ENCODE measurements at regions not wholly inside any gene's neighbourhood (a gene's known extent, or its start where the extent isn't known, plus 50 kb on each side); places are given as distances from the start of the nearest gene placed in this dataset.

DNA sequence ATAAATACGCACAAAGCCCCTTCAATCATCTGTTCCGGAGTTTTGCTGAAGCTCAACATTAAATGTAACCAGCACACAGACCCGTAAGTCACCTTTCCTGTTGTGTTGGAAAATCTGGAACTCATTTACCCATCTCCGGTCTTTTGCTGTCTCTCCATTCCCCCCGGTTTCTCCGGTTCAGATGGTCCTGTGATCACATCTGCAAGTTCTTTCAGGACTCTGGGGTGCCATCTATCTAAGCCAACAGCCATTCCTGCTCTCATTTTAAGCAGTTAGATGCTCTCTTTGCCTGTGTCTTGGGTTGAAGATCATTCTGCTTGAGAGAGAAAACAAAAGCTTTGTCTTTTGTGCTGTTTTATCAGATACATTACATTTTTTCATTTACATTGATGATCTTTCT is 91.7 kb upstream of the TGIF1 start:
- DNase-seq (ENCODE audit: low spot score), result no peak

GRCh38 chr18:3360211-3360610 is 89.8 kb upstream of the TGIF1 start:
- DNase-seq (ENCODE audit: low spot score), result peak; percentile 76

DNA sequence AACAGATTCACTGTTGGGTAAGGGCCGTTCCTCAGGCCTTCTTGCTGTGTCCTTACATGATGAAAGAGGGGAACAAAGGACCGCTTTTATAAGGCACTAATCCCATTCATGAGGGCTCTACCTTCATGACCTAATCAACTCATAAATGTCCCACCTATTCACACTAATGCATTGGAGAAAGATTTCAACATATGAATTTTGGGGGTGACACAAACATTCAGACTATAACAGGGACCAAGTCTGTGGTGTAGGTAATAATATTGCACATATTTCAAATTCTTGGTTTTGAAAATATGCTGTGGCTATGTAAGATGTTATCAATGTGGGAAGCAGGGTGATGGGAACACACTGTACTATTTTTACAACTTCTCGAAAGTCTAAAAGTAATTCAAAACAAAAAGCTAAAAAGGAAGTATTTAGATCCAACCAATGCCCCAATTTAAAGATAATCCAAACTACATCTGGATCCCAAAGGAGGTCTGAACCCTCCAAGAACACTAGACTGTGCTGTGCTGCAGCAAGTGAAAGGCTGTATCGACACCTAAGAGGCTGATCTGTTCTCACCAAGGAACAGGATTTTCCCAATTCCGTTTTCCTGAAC is 82.4 kb upstream of the TGIF1 start:
- DNase-seq (ENCODE audit: low spot score), result no peak

DNA sequence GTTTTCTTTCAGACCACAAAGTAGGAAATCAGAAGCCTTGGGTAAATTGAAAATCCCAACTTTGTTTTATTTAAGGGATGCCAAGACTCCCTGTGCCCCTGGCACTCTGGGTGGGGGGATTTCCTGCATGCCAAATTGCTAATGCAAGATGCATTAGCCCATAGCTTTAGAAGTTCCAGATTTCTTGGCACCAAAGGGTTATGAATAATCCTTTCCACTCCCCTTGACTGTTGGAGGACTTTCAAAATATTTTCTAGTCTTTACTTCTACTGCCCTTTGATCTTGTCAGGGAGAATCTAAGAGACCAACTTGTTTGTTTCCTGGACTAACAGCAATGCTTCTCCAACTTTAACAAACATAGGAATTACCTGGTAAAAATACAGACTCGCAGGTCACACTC is 81.8 kb upstream of the TGIF1 start:
- DNase-seq (ENCODE audit: low spot score), result no peak

- no peak for DNase-seq (ENCODE audit: low spot score)
Measured at GRCh38 chr18:3379685-3380084, 70.3 kb upstream of the TGIF1 start.

- DNase-seq (ENCODE audit: low spot score), result no peak
Measured at GRCh38 chr18:3380384-3380961, 69.5 kb upstream of the TGIF1 start.

DNA sequence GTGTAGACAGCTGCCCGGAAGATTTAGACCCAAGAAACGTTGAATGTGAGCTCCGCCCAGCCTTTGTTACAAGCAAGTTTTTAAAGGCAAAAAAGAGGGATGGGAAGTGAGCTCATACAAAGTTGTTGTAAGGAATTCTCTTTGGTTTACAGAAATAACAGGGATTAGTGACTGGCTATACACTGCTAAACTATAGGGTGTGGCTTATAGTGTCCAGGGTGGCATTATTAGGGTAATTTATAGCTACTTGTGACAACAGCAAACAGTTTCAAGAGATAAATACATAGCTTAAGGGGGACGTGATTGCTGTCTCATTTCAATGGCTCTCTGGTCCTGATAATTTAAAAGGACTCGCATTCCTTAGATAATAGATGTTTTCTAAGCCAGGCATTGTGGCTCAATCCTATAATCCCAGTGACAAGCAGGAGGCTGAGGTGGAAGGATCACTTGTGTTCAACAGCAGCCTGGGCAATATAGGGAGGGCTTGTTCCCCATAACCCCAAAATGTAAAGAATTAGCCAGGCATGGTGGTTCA is 66.5 kb upstream of the TGIF1 start:
- no peak for DNase-seq (ENCODE audit: low spot score)

GRCh38 chr18:3384664-3385563 is 65.1 kb upstream of the TGIF1 start:
- DNase-seq (ENCODE audit: low spot score), result no peak

GRCh38 chr18:3388323-3388722 is 61.6 kb upstream of the TGIF1 start:
- no peak for DNase-seq (ENCODE audit: low spot score)

DNA sequence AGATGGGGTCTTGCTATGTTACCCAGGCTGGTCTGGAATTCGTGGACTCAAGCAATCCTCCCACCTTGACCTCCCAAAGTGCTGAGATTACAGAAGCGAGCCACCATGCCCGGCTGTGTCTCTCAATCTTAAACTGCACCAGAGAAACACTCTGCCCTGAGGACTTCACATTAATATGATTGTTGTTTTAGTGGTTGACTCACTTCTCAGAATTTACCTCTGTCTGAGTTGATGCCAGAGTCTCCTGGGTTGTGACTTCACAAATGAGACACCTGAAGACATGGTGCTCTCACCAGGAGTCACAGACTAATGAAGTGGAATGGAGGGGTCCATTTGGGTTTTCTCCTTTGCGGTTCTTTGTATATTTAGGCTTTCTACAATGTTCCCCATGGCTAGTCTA is 61.0 kb upstream of the TGIF1 start:
- DNase-seq (ENCODE audit: low spot score), result no peak

DNA sequence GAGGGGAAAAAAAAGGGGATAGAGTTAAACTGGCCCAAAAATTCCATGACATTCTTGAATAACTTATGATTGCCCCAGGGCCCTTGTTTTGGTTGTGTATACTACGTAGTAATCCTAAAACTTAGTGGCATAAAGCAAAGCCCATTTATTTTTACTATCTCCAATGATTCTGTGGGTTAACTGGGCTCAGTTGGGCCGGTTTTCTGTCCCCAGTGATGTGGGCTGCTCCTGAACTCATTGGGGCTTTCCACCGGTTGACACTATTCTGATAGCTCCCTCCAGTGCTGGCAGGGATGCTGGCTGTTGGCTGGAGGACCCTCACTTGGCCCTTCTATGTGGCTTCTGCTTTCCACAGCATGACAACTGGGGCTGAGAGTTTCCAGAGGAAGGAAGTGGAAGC is 60.0 kb upstream of the TGIF1 start:
- DNase-seq (ENCODE audit: low spot score), result no peak

DNA sequence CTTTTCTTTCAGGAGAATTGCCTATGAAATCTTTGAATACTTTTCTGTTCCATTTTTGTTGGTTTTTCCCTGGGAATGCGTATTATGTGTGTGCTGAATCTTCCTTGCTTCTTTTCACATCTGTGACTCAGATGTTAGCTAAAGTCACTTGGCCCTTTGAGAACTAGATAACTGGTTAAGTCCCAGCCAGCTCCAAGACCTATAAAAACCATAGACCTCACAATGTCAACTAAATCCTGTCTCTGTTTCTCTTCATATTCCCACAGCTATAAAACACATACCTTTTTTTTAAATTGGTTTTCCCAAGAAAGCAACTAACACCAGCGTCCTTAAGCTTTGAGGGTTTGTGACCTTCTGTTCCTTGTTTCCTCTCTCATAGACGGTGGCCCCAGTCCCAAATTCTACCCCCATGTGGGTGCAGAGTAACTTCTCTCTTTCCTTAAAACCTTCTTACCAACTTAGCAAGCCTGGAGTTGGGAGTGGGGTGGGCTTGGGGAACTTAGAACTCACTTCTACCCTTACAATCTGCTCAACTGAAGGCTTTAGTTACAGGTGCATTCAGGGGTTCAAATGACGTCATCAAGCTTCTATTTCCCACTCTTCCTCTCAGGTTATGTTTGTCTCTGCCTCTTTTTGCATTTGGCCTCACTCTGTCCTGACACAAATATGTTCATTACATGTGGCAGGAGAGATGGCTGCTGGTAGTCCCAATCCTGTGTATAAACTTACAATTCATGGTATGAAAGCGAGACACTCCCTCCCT is 58.1 kb upstream of the TGIF1 start:
- DNase-seq (ENCODE audit: low spot score), result no peak

DNA sequence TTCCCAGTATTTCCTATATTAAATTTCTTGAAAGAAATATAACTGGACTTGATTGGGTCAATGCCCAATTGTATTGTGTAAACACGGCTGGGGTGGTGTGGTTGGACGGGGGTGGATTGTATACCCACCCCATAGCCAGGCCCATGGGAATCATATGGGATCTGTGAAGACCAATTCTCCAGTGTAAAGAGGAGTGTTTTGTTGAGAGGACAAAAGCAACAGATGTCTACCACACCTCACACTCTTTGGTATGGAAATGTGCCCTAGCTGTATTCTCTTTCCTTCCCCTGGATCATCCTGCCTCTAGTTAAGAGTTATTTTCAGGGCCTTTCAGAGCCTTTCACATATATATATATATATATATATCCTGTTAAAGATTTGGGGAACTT is 57.5 kb upstream of the TGIF1 start:
- DNase-seq (ENCODE audit: low spot score), result no peak

DNA sequence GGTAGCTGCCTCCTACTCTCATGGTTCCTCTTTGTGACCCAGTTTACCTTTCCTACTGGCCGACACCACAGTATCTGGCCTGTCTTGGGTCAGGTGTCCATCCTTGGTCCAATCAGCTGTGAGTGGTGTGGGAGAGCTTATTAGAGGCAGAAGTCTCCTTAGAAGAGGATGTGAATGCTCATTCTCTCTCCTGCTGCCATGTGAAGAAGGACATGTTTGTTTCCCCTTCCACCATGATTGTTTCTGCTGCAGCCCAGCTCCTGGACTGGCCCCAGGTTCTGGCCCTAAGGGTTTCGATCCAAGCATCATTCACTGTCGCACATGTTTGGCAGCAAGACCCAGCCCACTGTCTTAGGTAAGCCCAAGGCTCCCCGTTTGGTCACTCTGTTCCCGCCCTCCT is 55.3 kb upstream of the TGIF1 start:
- DNase-seq (ENCODE audit: low spot score), result no peak

DNA sequence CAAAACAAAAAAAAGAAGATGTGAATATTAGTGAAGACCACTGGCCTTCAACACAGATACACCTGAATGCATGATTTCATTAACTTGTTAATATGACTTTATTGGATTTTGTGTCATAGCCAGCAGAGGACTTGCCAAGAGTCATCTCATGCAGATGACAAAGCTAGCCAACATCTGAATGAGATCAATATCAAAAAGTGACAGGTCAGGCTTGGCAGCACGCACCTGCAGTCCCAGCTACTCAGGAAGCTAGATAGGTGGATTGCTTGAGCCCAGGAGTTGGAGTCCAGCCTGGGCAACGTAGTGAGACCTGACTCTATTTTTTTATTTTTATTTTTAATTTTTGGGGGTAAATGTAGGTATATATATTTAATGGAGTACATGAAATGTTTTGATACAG is 54.5 kb upstream of the TGIF1 start:
- no peak for DNase-seq (ENCODE audit: low spot score)

- peak; percentile 99 for DNase-seq (ENCODE audit: low spot score)
Measured at GRCh38 chr18:3397031-3397750, 52.8 kb upstream of the TGIF1 start.

GRCh38 chr18:3397786-3398185 is 52.2 kb upstream of the TGIF1 start:
- DNase-seq (ENCODE audit: low spot score), result no peak
